Activated CD4-positive, alpha-beta T cell treated with anti-CD3 and anti-CD28 coated beads for 48 hours (primary cell): ENCODE measurements at regions not wholly inside any gene's neighbourhood (a gene's known extent, or its start where the extent isn't known, plus 50 kb on each side); places are given as distances from the start of the nearest gene placed in this dataset.
"Not testable (repeated sequence)": the region's sequence is repeated elsewhere in the genome, so short reads cannot be mapped to it uniquely, and the experiment has no call there.

Experiments
- DNase-seq: peaks from one replicate; pipeline ENCODE4 v3.0.0-alpha.2; 2020

- DNase-seq = no peak
These were observed 516.5 kb upstream of the NETO1 start for GRCh38 chr18:73384246-73384645.

- DNase-seq = no peak
These were observed 513.9 kb upstream of the NETO1 start for GRCh38 chr18:73381699-73382036.

- no peak for DNase-seq
These were observed 513.4 kb upstream of the NETO1 start for GRCh38 chr18:73381016-73381698.

- no peak for DNase-seq
These were observed 498.9 kb upstream of the NETO1 start for GRCh38 chr18:73366713-73367112.

DNA sequence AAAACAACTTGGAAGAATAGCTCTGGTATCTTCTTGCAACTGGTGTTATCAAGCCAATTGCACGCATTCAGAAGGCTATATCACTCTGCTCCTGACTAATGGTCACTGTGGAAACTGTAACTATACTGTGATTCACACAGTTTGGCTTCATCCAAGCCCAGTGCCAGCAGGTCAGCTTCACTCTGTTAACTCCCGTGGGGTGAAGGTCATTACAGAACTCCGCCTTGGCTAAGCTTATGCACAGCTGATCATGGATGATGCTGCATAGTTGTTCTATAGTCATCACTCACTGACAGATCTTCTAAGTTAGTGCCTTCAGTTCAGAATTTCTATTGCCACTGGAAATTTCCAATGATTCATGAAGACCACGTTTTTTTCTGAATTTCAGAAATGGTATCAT is 497.2 kb upstream of the NETO1 start:
- no peak for DNase-seq

DNA sequence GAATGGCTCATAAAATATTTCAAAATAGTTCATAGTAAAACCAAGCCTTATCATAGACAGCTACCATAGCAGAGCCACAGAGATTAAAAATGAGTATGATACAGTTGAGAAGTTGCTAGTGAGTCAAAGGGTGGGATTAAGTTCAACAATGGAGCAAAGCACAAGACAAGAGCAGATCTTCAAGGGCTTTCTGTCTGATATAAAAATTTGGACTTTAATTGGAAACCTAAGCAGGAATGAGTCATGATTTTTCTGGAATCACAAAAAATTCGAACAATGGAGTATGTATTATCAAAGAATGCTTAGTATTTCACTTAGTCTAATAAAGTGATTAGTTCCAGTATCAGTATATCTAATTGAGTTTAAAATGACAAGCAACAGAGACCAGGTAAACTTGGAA is 487.3 kb upstream of the NETO1 start:
- DNase-seq = no peak

DNA sequence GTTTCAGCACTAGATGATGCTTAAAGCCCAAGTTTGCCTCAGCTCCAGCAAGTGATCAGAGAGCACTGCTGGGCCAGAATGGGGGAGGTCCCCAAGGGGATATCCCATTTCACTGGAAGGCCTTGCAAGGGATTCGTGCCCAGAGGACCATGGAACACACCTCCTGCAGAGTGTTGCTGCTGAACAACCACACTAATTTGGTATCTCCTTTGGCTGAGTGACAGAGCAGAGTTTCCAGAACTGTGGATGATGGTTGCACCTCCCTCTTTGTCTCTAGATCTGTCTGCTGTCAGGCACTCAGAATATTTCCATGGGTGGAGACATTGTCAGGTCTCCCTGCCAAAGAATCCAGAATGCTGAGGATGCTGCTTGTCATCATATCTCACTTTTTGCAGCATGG is 484.8 kb upstream of the NETO1 start:
- DNase-seq = no peak

DNA sequence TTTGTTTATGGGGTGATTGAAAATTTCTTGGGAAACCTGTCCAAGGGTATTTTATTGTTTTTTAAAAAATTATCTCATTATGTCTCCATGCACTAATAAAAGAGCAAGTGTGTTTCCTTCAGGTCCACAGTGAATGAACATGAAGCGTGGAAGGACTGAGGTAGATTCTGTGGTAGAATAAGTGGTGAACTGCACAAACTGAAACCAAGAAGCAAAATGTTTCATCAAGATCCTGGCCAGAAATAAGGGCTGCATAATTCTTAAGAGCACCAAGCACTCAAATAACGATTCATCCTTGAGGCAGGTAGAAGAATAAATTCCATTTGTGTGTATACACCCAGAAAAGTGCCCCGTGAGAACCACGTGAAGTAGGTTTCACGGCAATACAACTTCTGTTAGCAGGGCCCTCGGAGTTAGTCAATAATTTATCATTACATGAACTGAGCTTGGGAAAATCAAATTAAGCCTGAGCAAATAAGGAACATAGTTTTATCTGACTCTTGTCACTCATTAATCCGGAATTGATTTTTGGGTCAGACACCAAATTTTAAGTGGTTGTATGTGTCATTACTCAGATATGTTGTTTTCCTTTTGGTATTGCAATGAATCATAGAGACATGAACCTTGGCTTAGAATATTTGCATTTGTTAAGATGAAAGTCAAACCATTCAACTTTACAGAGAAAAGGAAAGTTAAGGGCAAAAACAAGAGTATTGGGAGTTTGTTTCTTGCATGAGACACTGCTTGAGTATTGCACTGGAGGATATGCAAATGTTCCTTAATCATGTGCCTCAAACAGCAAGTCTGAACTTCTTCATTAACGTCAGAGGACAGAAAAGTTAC is 472.6 kb upstream of the NETO1 start:
- DNase-seq = no peak

- no peak for DNase-seq
These were observed 463.5 kb upstream of the NETO1 start for GRCh38 chr18:73331212-73331772.

DNA sequence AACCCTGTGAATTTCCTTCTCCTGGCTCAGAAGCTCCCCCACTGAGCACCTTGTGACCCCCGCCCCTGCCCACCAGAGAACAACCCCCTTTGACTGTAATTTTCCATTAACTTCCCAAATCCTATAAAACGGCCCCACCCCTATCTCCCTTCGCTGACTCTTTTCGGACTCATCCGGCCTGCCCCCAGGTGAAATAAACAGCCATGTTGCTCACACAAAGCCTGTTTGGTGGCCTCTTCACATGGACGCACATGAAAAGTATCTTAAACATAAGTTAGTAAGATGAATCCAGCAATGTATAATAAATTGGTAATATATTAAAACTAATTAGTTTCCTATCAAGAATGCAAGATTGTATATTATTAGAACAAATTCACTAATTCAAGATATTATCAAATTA is 462.3 kb upstream of the NETO1 start:
- not testable (repeated sequence) for DNase-seq

DNA sequence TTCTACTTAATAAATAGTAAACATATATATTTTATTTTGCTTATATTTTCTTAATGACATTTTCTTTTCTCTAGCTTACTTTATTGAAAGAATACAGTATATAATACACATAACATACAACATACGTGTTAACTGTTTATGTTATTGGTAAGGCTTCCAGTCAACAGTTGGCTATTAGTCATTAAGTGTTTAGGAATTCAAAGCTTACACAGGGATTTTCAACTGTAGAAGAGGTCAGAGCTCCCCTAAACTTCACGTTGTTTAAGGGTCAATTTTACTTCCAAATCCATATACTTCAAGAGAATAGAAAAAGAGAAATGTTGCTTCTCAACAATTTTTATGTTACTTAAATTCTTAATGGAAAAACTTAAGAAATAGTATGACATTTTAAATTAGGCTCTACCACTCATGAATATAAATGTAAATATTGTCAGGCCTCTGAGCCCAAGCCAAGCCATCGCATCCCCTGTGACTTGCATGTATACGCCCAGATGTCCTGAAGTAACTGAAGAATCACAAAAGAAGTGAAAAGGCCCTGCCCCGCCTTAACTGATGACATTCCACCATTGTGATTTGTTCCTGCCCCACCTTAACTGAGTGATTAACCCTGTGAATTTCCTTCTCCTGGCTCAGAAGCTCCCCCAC is 456.5 kb upstream of the NETO1 start:
- not testable (repeated sequence) for DNase-seq

DNA sequence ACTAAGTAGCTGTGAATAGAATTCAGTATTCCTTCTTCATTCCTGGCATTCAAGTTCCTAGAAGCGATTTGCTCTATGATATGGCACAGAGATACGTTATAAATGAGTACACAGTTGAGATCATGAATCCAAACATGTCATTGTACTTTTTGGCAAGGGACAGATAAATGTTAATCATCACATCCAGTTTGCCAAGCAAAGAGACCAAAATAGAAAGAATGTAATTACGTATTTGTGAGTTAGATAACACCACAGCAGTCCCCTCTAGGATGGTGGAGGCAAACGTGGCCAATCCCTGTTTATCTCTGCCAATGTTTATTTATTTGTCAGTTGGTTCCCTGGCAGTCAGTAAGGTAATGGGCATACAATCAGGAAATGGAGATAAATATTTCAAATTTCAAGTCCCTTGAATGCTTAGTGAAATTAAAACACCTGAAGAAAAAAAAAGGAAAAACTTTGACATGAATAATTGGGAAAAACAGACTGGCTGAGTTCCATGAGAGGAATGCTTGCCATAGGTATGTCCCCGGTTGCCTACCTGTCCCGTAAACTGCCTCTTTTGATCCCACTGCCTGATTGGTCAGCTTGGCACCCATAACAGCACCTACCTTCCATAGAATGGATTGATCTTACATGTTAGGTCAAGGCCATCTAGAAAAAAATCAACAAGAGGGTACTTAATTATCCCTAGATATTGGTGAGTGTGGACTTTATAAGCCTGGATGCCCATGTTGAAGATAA is 451.1 kb upstream of the NETO1 start:
- no peak for DNase-seq

GRCh38 chr18:73316513-73316912 is 448.7 kb upstream of the NETO1 start:
- DNase-seq = no peak

DNA sequence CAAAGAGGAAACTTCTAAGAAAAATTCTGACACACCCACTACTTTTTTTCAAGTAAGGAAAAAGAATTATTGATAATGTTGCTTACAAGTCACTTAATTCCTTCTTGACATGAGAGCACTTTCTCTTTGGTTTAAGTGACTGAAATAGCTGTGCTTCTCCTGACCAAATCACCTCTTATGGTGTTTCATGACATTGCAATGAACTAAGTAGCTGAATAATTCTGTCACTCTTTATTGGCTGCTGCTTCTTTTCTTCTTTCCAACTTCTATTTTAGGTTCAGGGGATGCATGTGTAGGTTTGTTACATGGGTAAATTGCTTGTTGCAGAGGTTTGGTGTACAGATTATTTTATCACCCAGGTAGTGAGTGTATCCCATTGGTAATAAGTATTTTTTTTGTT is 447.6 kb upstream of the NETO1 start:
- DNase-seq = no peak

DNA sequence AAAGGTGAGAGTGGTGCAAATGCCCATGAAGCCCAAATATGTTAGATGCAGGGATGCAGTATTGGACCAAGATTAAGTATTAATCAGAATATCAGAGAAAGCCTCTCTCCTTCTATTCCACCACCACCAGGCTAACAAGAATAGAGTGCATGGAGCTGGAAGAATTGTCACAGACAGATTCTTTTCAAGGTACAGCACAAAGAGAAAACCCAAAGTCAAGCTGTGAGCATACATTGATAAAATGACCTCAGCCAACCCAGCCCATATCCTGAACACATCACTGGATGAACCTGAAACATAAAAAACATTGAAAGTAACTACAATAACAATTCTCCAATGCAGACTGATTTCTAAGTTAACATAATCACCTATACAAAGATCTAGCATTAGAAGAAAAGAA is 445.7 kb upstream of the NETO1 start:
- no peak for DNase-seq

- no peak for DNase-seq
These were observed 428.9 kb upstream of the NETO1 start for GRCh38 chr18:73296686-73297085.

DNA sequence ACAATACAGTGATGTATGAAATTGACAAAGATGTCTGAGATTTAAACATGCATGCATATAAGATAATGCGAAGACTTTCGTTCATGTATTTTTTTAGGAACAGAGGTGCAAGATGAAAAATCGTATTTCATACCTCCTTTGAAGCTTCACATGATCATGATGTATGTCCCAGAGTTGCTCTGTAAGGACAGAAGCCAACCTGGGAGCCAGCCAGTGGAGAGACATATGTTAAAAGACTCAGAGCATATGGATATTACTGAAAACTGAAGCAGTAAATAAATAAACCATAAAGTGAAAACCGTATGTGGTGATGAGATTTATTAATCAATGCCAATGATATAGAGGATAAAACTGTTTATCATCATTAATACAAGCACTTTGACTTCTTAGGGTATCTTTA is 424.4 kb upstream of the NETO1 start:
- no peak for DNase-seq

GRCh38 chr18:73288813-73289212 is 421.0 kb upstream of the NETO1 start:
- no peak for DNase-seq

DNA sequence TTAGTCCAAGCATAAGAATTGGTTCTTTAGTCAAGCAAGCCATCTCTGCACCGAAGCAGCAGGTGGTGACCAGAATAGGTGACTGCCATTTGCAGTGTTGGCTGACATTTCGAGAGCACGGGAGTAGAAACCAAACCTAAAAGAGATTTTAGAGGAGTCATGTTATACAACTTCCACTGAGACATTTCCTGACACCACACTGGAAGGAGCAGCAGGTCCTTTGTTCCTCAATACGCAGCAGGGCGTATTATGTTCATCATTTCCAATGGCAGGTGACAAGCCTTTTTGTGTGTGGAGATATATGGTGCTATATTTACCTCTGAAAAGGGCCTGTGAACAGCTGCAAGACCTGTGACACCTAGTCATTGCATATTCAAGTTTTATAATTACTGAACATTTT is 418.8 kb upstream of the NETO1 start:
- DNase-seq = no peak

GRCh38 chr18:73283788-73284187 is 416.0 kb upstream of the NETO1 start:
- no peak for DNase-seq

- no peak for DNase-seq
These were observed 415.2 kb upstream of the NETO1 start for GRCh38 chr18:73283032-73283431.

DNA sequence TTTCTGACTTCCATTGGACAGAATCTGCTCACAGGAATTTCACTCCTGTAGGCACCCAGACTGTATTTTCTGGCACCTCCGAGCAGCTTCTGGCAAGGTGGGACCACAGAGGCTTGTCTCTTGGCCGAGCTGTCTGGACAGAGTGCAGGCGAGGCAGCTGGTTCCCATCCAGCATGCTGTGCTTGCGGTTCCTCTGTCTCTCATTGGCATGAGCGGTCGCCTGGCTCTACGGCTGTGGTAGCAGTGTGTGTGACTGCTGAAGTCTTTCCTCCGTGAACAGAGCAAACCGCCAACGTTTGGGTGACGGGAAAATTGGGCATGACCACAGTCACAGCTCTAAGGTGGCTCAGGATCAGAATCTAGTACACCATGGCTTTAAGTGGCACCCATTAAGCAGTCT is 411.7 kb upstream of the NETO1 start:
- no peak for DNase-seq
